Keratinocyte (primary cell): ENCODE measurements at regions not wholly inside any gene's neighbourhood (a gene's known extent, or its start where the extent isn't known, plus 50 kb on each side); places are given as distances from the start of the nearest gene placed in this dataset.

Source experiments
- DNase-seq: peaks from one replicate; pipeline ENCODE4 v3.0.0-alpha.2; 2011; ENCODE audit warnings: low read depth, missing footprints, low spot score
- FAIRE-seq: peaks from 2 replicates; lab custom pipeline; 2011; peaks lifted over from hg19 to GRCh38; lab: Jason Lieb, UNC
- H2AFZ ChIP-seq: 2 replicates; pipeline ENCODE4 v1.6.0; 2012; ENCODE audit warnings: low read length, control low read depth, inconsistent platforms; ENCODE audit not compliant: control insufficient read depth
- H3K27ac ChIP-seq: 2 replicates; pipeline ENCODE4 v1.5.1; 2011; ENCODE audit warnings: low read length; ENCODE audit not compliant: control insufficient read depth, insufficient read depth
- H3K27me3 ChIP-seq: 3 replicates; pipeline ENCODE4 v1.6.0; 2011; ENCODE audit warnings: low read length; ENCODE audit not compliant: control insufficient read depth, insufficient read depth; ENCODE audit errors: extremely low read depth
- H3K36me3 ChIP-seq, 2 experiments: 2 replicates in 1 of 2; 3 replicates in 1 of 2; pipeline ENCODE4 v1.5.1; 2011; ENCODE audit warnings: low read length in 2 of 2, mild to moderate bottlenecking in 1 of 2; ENCODE audit not compliant: control insufficient read depth in 2 of 2, insufficient read depth in 2 of 2; ENCODE audit errors: extremely low read depth in 1 of 2
- H3K4me1 ChIP-seq: 3 replicates; pipeline ENCODE4 v1.5.1; 2011; ENCODE audit warnings: low read length; ENCODE audit not compliant: control insufficient read depth, insufficient read depth; ENCODE audit errors: extremely low read depth
- H3K4me2 ChIP-seq: 3 replicates; pipeline ENCODE4 v1.6.0; 2011; ENCODE audit warnings: low read depth, low read length; ENCODE audit not compliant: control insufficient read depth, insufficient read depth; ENCODE audit errors: extremely low read depth
- H3K4me3 ChIP-seq, 3 experiments: fragments of 200-600 bp in 1 of 3; sonication (generic) in 1 of 3; 2 replicates in 2 of 3; 3 replicates in 1 of 3; pipeline ENCODE4 v1.5.1; 2011 to 2016; ENCODE audit warnings: low read length in 3 of 3, mild to moderate bottlenecking in 3 of 3, control low read depth in 2 of 3, inconsistent platforms in 1 of 3, low read depth in 1 of 3, mixed read lengths in 1 of 3, mixed run types in 1 of 3, moderate library complexity in 1 of 3; ENCODE audit not compliant: control insufficient read depth in 2 of 3, insufficient read depth in 2 of 3; ENCODE audit errors: extremely low read depth in 1 of 3
- H3K79me2 ChIP-seq: 2 replicates; pipeline ENCODE4 v1.6.0; 2012; ENCODE audit warnings: low read length; ENCODE audit not compliant: control insufficient read depth, insufficient read depth
- H3K9ac ChIP-seq: 3 replicates; pipeline ENCODE4 v1.6.0; 2011; ENCODE audit warnings: low read length; ENCODE audit not compliant: control insufficient read depth, insufficient read depth; ENCODE audit errors: extremely low read depth
- H3K9me1 ChIP-seq: 3 replicates; pipeline ENCODE4 v1.6.0; 2011; ENCODE audit warnings: low read length; ENCODE audit not compliant: control insufficient read depth, insufficient read depth; ENCODE audit errors: extremely low read depth
- H3K9me3 ChIP-seq: 2 replicates; pipeline ENCODE4 v1.5.1; 2012; ENCODE audit warnings: low read depth, low read length; ENCODE audit not compliant: control insufficient read depth
- H4K20me1 ChIP-seq: 3 replicates; pipeline ENCODE4 v1.6.0; 2011; ENCODE audit warnings: low read length; ENCODE audit not compliant: control insufficient read depth, insufficient read depth; ENCODE audit errors: extremely low read depth
- EZH2 ChIP-seq: IDR thresholded peaks from one replicate; pipeline ENCODE4 v1.6.1; 2012; ENCODE audit warnings: inconsistent platforms, mild to moderate bottlenecking, low read length, moderate library complexity
- dilution Hi-C: fragments of 300-500 bp; cut with MboI; formaldehyde crosslinking; loops from one replicate; pipeline ENCODE4 v1.7.0; 2020; ENCODE audit warnings: low sequenced_read_pairs; ENCODE audit not compliant: extremely low pct_ligation_motif_present
- TF ChIP-seq, protein P1 (sequence below), 3 experiments: IDR thresholded peaks in 1 of 3; conservative IDR thresholded peaks in 1 of 3; optimal IDR thresholded peaks in 1 of 3; 2 replicates in 2 of 3; 3 replicates in 1 of 3; pipeline versions ENCODE3 to v1.5.1; 2011; ENCODE audit warnings: low read length in 3 of 3, mild to moderate bottlenecking in 3 of 3, moderate library complexity in 2 of 3, control low read depth in 1 of 3, inconsistent platforms in 1 of 3; ENCODE audit not compliant: insufficient read depth in 2 of 3; ENCODE audit errors: extremely low read depth in 1 of 3

DNA sequence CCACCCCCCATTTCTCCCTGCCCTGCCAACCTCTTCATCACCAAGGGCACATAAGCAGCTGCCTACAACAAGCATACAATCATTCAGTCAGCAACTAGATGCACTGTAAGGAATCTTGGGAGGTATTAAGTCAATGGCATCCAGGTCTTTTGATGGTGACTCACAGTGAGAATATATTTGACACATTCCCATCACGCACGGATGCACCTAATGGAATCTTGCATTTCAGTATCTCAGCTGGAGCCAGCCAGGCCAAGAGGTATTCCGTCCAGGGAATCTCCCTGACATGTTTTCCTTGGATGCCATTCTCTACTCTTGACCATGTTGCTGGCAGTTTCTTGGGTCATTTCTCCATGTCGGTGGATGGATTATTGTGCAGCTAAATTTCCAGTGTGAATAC, 73.9 kb upstream of the CAPRIN2 start:
- no peak overlapping the region for H2AFZ ChIP-seq
- no peak overlapping the region for H3K27ac ChIP-seq
- no peaks in the 10 kb centered on the region for H3K36me3 ChIP-seq
- no peaks in the 10 kb centered on the region for H3K9me3 ChIP-seq
- H3K4me3 ChIP-seq, result no peak overlapping the region
- no peaks in the 10 kb centered on the region for H4K20me1 ChIP-seq
- H3K79me2 ChIP-seq, result no peaks in the 10 kb centered on the region
- no peak overlapping the region for H3K9ac ChIP-seq
- H3K4me1 ChIP-seq, result no peaks in the 10 kb centered on the region
- dilution Hi-C loops, result no loop called here
- DNase-seq (no peak), FAIRE-seq (no peak)
- peaks cover 5% of the 10 kb centered on the region for H3K27me3 ChIP-seq
- TF ChIP-seq EZH2, result no peak
- H3K9me1 ChIP-seq, result no peaks in the 10 kb centered on the region
- no peak overlapping the region for H3K4me2 ChIP-seq

DNA sequence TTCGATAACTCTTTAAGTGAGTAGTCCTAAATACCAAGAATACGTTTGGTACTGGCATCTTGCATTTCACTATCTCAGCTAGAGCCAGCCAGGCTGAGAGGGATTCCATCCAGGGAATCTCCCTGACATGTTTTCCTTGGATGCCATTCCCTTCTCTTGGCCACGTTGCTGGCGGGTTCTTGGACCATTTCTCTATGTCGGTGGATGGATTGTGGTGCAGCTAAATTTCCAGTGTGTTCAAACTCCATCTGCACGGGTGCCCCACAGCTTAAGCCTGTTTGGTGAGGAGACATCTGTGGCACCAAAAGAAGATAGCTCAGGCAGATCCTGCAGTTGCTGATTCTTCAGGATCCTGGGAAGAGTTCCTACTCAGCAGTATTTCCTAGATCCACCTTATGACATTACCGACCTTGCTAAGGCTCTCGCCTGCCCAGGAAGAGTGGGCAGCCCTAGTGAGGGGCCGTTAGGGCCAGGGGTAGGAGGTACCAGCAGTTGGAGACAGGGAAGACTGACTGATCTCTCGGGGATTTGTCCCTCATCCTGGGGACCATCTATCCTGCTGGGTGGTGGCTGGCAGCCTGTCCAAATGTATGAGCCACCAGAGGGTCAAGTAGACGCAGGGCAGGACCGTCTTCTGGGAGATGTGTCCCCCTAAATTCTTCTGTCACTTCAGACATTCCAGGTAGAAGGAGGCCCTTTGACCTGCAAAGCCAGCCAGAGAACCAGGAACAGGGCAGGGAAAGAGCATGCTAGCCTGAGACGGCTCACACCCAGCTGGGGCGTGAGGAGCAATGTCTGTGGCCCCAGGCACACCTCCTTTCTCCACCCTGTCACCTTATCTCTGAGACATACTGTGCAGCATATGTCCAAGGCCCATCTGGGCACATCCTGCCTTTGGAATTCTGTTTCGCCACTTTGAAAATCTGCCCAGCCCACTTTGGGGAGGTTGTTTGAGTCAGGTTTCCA, 72.6 kb upstream of the CAPRIN2 start:
- no peaks in the 10 kb centered on the region for H3K36me3 ChIP-seq
- H2AFZ ChIP-seq, result no peak overlapping the region
- H3K4me1 ChIP-seq, result peaks cover 3% of the 10 kb centered on the region
- H3K79me2 ChIP-seq, result no peaks in the 10 kb centered on the region
- TF ChIP-seq, protein P1, sequence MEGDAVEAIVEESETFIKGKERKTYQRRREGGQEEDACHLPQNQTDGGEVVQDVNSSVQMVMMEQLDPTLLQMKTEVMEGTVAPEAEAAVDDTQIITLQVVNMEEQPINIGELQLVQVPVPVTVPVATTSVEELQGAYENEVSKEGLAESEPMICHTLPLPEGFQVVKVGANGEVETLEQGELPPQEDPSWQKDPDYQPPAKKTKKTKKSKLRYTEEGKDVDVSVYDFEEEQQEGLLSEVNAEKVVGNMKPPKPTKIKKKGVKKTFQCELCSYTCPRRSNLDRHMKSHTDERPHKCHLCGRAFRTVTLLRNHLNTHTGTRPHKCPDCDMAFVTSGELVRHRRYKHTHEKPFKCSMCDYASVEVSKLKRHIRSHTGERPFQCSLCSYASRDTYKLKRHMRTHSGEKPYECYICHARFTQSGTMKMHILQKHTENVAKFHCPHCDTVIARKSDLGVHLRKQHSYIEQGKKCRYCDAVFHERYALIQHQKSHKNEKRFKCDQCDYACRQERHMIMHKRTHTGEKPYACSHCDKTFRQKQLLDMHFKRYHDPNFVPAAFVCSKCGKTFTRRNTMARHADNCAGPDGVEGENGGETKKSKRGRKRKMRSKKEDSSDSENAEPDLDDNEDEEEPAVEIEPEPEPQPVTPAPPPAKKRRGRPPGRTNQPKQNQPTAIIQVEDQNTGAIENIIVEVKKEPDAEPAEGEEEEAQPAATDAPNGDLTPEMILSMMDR (optimal IDR thresholded peaks at IDR 0.05 in 1 of 3, IDR thresholded peaks at IDR 0.05 in 1 of 3, conservative IDR thresholded peaks at IDR 0.05 in 1 of 3; ENCODE audit: extremely low read depth in 1 of 3, insufficient read depth in 2 of 3, low read length in 3 of 3), result no peak
- no peak for TF ChIP-seq EZH2
- H3K4me2 ChIP-seq, result no peak overlapping the region
- H3K9ac ChIP-seq, result no peak overlapping the region
- DNase-seq (no peak), FAIRE-seq (no peak)
- H3K4me3 ChIP-seq, result no peak overlapping the region
- H3K27me3 ChIP-seq, result peaks cover 9% of the 10 kb centered on the region
- no peak overlapping the region for H3K27ac ChIP-seq
- no peaks in the 10 kb centered on the region for H3K9me1 ChIP-seq
- no peaks in the 10 kb centered on the region for H4K20me1 ChIP-seq
- dilution Hi-C loops, result no loop called here
- H3K9me3 ChIP-seq, result no peaks in the 10 kb centered on the region
